ENCODE measurements at regions not wholly inside any gene's neighbourhood (a gene's known extent, or its start where the extent isn't known, plus 50 kb on each side); places are given as distances from the start of the nearest gene placed in this dataset.

DNA sequence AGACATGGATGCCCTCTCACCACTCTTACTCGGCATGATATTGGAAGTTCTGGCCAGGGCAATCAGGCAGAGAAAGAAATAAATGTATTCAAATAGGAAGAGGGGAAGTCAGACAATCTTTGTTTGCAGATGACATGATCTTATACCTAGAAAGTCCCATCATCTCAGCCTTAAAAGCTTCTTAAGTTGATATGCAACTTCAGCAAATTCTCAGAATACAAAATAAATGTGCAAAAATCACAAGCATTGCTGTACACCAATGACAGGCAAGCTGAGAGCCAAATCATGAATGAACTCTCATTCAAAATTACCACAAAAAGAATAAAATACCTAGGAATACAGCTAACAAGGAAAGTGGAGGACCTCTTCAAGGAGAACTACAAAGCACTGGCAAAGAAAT lies 2190.4 kb downstream of the MAT2B start:
- no peak for DNase-seq (ENCODE audit: low spot score)
- H3K36me3 Mint-ChIP-seq (ENCODE audit: low read depth) = no peaks in the 10 kb centered on the region

DNA sequence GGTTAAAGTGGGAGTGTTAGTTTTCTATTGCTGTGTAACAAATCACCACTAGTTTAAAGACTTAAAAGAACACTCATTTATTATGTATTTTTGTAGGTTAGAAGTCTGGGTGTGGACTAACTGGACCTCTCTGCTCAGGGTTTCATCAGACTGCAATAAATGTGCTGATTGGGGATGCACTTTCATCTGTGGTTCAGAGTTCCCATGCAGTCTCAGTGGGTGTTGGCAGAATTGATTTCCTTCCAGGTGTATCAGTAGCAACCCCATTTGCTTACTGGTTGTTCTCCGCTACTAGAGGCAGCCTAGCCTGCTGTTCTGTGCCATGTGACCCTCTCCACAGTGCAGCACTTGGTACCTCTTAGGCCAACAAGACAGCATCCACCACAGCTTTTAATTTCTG lies 2200.5 kb downstream of the MAT2B start:
- DNase-seq (ENCODE audit: low spot score) = no peak
- Mint-ChIP-seq H3K4me3 (ENCODE audit: unreplicated experiment) (no peak overlapping the region), H3K36me3 (ENCODE audit: low read depth) (no peaks in the 10 kb centered on the region), H3K27me3 (ENCODE audit: low read depth) (no peaks in the 10 kb centered on the region), H3K27ac (ENCODE audit: unreplicated experiment) (no peak overlapping the region), H3K9me3 (ENCODE audit: low read depth) (peaks cover 3% of the 10 kb centered on the region), H3K4me1 (ENCODE audit: low read depth) (no peaks in the 10 kb centered on the region)
- TF ChIP-seq, protein P1, sequence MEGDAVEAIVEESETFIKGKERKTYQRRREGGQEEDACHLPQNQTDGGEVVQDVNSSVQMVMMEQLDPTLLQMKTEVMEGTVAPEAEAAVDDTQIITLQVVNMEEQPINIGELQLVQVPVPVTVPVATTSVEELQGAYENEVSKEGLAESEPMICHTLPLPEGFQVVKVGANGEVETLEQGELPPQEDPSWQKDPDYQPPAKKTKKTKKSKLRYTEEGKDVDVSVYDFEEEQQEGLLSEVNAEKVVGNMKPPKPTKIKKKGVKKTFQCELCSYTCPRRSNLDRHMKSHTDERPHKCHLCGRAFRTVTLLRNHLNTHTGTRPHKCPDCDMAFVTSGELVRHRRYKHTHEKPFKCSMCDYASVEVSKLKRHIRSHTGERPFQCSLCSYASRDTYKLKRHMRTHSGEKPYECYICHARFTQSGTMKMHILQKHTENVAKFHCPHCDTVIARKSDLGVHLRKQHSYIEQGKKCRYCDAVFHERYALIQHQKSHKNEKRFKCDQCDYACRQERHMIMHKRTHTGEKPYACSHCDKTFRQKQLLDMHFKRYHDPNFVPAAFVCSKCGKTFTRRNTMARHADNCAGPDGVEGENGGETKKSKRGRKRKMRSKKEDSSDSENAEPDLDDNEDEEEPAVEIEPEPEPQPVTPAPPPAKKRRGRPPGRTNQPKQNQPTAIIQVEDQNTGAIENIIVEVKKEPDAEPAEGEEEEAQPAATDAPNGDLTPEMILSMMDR (IDR thresholded peaks at IDR 0.05) = no peak

More for the DNA sequence above, 2190.4 kb downstream of the MAT2B start:
- Mint-ChIP-seq H3K27ac (ENCODE audit: unreplicated experiment) (no peak overlapping the region), H3K27me3 (ENCODE audit: low read depth) (no peaks in the 10 kb centered on the region), H3K9me3 (ENCODE audit: low read depth) (peaks cover 32% of the 10 kb centered on the region), H3K4me3 (ENCODE audit: unreplicated experiment) (no peak overlapping the region), H3K4me1 (ENCODE audit: low read depth) (no peaks in the 10 kb centered on the region)
- TF ChIP-seq, protein P1 (IDR thresholded peaks at IDR 0.05) = no peak

DNA sequence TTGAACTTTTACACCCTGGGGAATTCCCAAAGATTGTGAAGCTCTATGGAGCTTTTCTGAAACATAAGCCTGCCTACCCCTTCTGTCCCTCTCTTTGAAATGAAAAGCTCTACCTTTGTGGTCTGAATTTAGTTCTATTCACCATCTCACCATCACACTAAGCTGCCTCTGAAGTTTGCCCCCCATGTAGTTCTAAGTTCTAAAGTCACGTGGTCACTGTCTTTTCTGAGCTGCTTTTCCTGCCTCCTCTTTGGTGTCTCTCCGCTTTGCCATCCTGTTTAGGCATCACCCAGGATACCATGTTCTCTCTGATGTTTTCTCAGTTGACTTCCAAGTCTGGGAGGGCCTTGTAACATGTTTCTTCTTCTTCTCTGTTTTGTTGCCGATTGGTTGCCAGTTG lies 2206.6 kb downstream of the MAT2B start:
- Mint-ChIP-seq H3K9me3 (ENCODE audit: low read depth) (no peaks in the 10 kb centered on the region), H3K4me3 (ENCODE audit: unreplicated experiment) (no peak overlapping the region), H3K36me3 (ENCODE audit: low read depth) (no peaks in the 10 kb centered on the region), H3K4me1 (ENCODE audit: low read depth) (no peaks in the 10 kb centered on the region), H3K27me3 (ENCODE audit: low read depth) (peaks cover 2% of the 10 kb centered on the region), H3K27ac (ENCODE audit: unreplicated experiment) (no peak overlapping the region)
- TF ChIP-seq, protein P1 (IDR thresholded peaks at IDR 0.05) = no peak
- DNase-seq (ENCODE audit: low spot score) = no peak

DNA sequence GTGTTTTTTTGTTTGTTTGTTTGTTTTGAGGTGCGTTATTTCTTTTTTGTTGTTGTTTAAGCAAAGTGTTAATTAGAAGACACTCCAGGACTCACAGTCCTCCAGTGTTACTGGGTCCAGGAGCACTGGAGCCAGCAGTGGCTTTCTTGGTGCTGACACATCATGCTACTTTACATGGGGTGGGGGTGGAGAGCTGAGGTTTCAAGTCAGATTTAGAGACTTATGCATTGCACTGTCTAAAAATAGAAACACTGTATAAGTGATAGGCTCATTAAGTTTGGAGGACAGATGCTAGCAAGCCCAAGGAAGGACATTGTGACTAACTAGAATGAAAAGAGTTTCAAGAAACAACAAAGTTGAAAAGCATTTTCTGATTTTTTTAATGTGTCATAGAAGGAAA lies 2209.2 kb downstream of the MAT2B start:
- Mint-ChIP-seq H3K27ac (ENCODE audit: unreplicated experiment) (no peak overlapping the region), H3K36me3 (ENCODE audit: low read depth) (no peaks in the 10 kb centered on the region), H3K4me1 (ENCODE audit: low read depth) (no peaks in the 10 kb centered on the region), H3K27me3 (ENCODE audit: low read depth) (peaks cover 2% of the 10 kb centered on the region), H3K9me3 (ENCODE audit: low read depth) (no peaks in the 10 kb centered on the region), H3K4me3 (ENCODE audit: unreplicated experiment) (no peak overlapping the region)
- TF ChIP-seq, protein P1 (IDR thresholded peaks at IDR 0.05) = no peak
- DNase-seq (ENCODE audit: low spot score) = no peak

DNA sequence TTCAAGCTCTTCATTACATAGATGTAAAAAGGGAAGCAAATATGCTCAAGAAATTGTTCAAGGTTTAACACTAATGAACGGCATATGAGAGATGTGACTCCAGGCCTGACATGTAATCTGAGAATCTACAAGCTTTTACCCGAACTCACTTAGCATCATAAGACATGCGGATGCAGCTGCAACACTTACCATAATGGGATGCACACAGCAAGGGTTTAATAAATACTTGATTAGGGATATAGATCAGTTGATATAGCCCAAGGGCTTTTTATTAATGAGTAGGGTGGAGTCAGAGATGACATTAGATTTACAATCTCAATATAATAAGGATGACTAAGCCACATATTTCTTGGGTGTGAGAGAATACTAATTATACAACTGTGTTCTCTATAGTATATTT lies 2215.5 kb downstream of the MAT2B start:
- Mint-ChIP-seq H3K9me3 (ENCODE audit: low read depth) (no peaks in the 10 kb centered on the region), H3K27me3 (ENCODE audit: low read depth) (no peaks in the 10 kb centered on the region), H3K36me3 (ENCODE audit: low read depth) (no peaks in the 10 kb centered on the region), H3K4me3 (ENCODE audit: unreplicated experiment) (no peak overlapping the region), H3K27ac (ENCODE audit: unreplicated experiment) (no peak overlapping the region), H3K4me1 (ENCODE audit: low read depth) (no peaks in the 10 kb centered on the region)
- no peak for DNase-seq (ENCODE audit: low spot score)
- TF ChIP-seq, protein P1 (IDR thresholded peaks at IDR 0.05) = no peak
